ENCODE measurements at regions not wholly inside any gene's neighbourhood (a gene's known extent, or its start where the extent isn't known, plus 50 kb on each side); places are given as distances from the start of the nearest gene placed in this dataset.
A peak's percentile ranks its signal among the peaks of the same experiment; 100 is the strongest.

- TF ChIP-seq, protein P1, sequence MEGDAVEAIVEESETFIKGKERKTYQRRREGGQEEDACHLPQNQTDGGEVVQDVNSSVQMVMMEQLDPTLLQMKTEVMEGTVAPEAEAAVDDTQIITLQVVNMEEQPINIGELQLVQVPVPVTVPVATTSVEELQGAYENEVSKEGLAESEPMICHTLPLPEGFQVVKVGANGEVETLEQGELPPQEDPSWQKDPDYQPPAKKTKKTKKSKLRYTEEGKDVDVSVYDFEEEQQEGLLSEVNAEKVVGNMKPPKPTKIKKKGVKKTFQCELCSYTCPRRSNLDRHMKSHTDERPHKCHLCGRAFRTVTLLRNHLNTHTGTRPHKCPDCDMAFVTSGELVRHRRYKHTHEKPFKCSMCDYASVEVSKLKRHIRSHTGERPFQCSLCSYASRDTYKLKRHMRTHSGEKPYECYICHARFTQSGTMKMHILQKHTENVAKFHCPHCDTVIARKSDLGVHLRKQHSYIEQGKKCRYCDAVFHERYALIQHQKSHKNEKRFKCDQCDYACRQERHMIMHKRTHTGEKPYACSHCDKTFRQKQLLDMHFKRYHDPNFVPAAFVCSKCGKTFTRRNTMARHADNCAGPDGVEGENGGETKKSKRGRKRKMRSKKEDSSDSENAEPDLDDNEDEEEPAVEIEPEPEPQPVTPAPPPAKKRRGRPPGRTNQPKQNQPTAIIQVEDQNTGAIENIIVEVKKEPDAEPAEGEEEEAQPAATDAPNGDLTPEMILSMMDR (IDR thresholded peaks at IDR 0.05), result no peak
- TF ChIP-seq POLR2A (IDR thresholded peaks at IDR 0.05), result no peak
- intact Hi-C loops (cut with DNase I; ENCODE audit: low total_unique reads), result no loop called here
- H3K36me3 ChIP-seq, result no peaks in the 10 kb centered on the region
These were observed 137.1 kb upstream of the LPAR1 start for GRCh38 chr9:111175350-111175749.

DNA sequence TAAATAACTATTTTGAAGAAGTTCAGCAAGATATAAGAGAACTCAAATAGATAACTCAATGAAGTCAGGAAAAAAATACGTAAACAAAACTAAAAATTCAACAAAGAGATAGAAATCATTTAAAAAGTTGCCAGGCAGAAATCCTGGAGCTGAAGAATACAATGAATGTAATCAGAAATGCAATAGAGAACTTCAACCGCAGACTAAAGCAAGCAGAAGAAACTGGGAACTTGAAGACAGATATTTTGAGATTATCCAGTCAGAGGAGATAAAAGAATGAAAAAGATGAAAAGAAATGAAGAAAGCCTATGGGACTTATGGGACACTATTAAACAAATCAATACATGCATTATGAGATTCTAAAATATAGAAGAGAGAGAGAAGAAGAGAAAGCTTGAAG, 129.1 kb upstream of the LPAR1 start:
- TF ChIP-seq, protein P1 (IDR thresholded peaks at IDR 0.05), result no peak
- no peak for TF ChIP-seq POLR2A (IDR thresholded peaks at IDR 0.05)
- no peak overlapping the region for H3K4me3 ChIP-seq
- H3K9me3 ChIP-seq, result no peaks in the 10 kb centered on the region
- no peak for DNase-seq
- no peaks in the 10 kb centered on the region for H3K36me3 ChIP-seq
- no peaks in the 10 kb centered on the region for H3K27me3 ChIP-seq
- no peaks in the 10 kb centered on the region for H3K4me1 ChIP-seq
- no peak overlapping the region for H3K27ac ChIP-seq
- intact Hi-C loops (cut with DNase I; ENCODE audit: low total_unique reads), result no loop called here

More at GRCh38 chr9:111175350-111175749, 137.1 kb upstream of the LPAR1 start:
- H3K27me3 ChIP-seq, result no peaks in the 10 kb centered on the region
- H3K27ac ChIP-seq, result no peak overlapping the region
- H3K4me3 ChIP-seq, result no peak overlapping the region
- no peak for DNase-seq
- no peaks in the 10 kb centered on the region for H3K4me1 ChIP-seq
- H3K9me3 ChIP-seq, result no peaks in the 10 kb centered on the region

DNA sequence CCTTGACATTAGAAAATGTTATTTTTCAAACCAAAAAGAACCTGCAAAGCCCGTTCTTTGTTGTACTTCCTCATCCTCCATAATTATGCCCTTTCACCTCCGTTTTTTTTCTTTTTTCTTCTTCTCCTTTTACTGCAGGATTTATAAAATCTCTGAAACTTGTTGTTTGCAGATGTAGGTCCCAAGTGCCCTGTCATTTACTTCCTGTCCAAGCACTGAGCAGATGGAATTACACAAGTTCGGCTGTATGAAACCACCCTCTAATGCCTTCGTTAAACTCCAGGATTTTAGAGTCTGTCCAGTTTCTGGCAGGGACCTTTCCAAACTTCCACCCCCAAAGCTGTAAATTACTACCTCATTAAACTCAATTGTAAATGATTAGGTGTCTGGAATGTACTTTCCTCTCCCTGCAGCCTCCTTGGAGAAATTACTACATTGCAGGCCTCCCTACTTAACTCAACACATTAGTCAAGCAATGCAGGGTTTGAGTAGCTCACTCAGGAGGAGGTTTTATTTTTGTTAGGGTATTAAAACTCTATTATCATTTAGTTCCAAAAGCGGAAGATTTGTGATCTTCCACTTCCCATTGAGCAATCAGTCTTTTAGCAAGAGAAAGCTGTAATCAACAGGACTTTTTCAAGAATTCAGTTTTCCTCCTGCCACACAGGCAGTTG, 125.6 kb upstream of the LPAR1 start:
- TF ChIP-seq, protein P1 (IDR thresholded peaks at IDR 0.05), result no peak
- no peak for TF ChIP-seq POLR2A (IDR thresholded peaks at IDR 0.05)
- Histone ChIP-seq H3K4me1 (no peaks in the 10 kb centered on the region), H3K9me3 (no peaks in the 10 kb centered on the region), H3K4me3 (no peak overlapping the region), H3K27me3 (no peaks in the 10 kb centered on the region), H3K27ac (peak overlapping the region in 1 of 2 donors; percentile 36), H3K36me3 (no peaks in the 10 kb centered on the region)
- intact Hi-C loops (cut with DNase I; ENCODE audit: low total_unique reads), result no loop called here
- peak; percentile 22 to 38 for DNase-seq

DNA sequence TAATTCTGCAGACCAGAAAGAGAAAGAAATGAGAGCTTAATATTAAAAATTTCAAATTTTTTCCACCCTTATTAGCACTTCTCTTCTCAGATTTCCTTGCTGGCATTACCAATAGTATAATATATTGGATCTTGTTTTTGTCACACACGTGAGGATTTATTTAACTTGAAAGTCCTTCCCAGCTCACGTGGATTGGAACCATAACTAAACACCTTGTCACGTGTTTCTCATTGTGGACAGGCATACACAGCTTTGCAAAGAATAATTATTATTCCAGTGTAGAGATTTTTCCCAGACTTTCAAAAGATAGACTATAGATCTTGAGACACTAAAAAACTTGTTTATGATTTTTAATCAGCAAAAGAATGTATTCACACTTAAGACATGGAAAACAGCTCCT, 123.8 kb upstream of the LPAR1 start:
- H3K4me1 ChIP-seq, result no peaks in the 10 kb centered on the region
- H3K4me3 ChIP-seq, result no peak overlapping the region
- no peak for DNase-seq
- intact Hi-C loops (cut with DNase I; ENCODE audit: low total_unique reads), result no loop called here
- no peak overlapping the region for H3K27ac ChIP-seq
- H3K36me3 ChIP-seq, result no peaks in the 10 kb centered on the region
- H3K9me3 ChIP-seq, result no peaks in the 10 kb centered on the region
- TF ChIP-seq, protein P1 (IDR thresholded peaks at IDR 0.05), result no peak
- TF ChIP-seq POLR2A (IDR thresholded peaks at IDR 0.05), result no peak
- H3K27me3 ChIP-seq, result no peaks in the 10 kb centered on the region

- no peaks in the 10 kb centered on the region for H3K36me3 ChIP-seq
- H3K27me3 ChIP-seq, result no peaks in the 10 kb centered on the region
- no peak overlapping the region for H3K4me3 ChIP-seq
- H3K9me3 ChIP-seq, result no peaks in the 10 kb centered on the region
- intact Hi-C loops (cut with DNase I; ENCODE audit: low total_unique reads), result no loop called here
- H3K27ac ChIP-seq, result no peak overlapping the region
- TF ChIP-seq POLR2A (IDR thresholded peaks at IDR 0.05), result no peak
- TF ChIP-seq, protein P1 (IDR thresholded peaks at IDR 0.05), result no peak
- no peaks in the 10 kb centered on the region for H3K4me1 ChIP-seq
- DNase-seq, result no peak
These were observed 122.7 kb upstream of the LPAR1 start for GRCh38 chr9:111161015-111161415.

Measured in uterus (tissue), 3 donors.